GM12878 (cell line): ENCODE measurements at regions not wholly inside any gene's neighbourhood (a gene's known extent, or its start where the extent isn't known, plus 50 kb on each side); places are given as distances from the start of the nearest gene placed in this dataset.

ENCODE experiments used
- ATAC-seq: fragments of 200-7000 bp; cut with Tn5 transposase; 3 replicates; pipeline ENCODE4 v1.9.1; 2020; ENCODE audit warnings: mild to moderate bottlenecking, moderate library complexity
- BruUV-seq: library from RNA; stranded (reverse); fragments of 400-500 nt; replicated peaks from 2 replicates; lab custom pipeline; 2021; lab: Mats Ljungman, UMichigan
- CTCF ChIA-PET: fragments of 300-600 bp; sonication (Branson Sonifier 250); formaldehyde crosslinking; extraction: SDS; loops from one replicate; lab custom pipeline; 2021; ENCODE audit warnings: inconsistent platforms; lab: Yijun Ruan, JAX
- POLR2A ChIA-PET: fragments of 350-600 bp; formaldehyde crosslinking; extraction: SDS; loops from one replicate; lab custom pipeline; 2021; ENCODE audit warnings: inconsistent platforms; lab: Charles Lee
- RAD21 ChIA-PET: fragments of 300-600 bp; sonication (Branson Sonifier 250); formaldehyde crosslinking; loops from one replicate; lab custom pipeline; 2023; ENCODE audit warnings: antibody characterized with exemption; ENCODE audit not compliant: unreplicated experiment; lab: Charles Lee
- SMC1A ChIA-PET: fragments of 300-600 bp; sonication (Branson Sonifier 250); formaldehyde crosslinking; loops from one replicate; lab custom pipeline; 2023; ENCODE audit not compliant: unreplicated experiment, uncharacterized antibody; lab: Charles Lee
- DNase-seq: peaks from one replicate; pipeline ENCODE4 v3.0.0-alpha.2; 2011; ENCODE audit warnings: low read depth, low spot score
- FAIRE-seq: peaks from 3 replicates; lab custom pipeline; 2011; peaks lifted over from hg19 to GRCh38; lab: Jason Lieb, UNC
- H2AFZ ChIP-seq: 2 replicates; pipeline ENCODE4 v1.6.0; 2011; ENCODE audit warnings: low read depth, low read length, control low read depth; ENCODE audit not compliant: control insufficient read depth
- H3K27ac ChIP-seq: 2 replicates; pipeline ENCODE4 v1.5.1; 2011; ENCODE audit warnings: control low read depth; ENCODE audit not compliant: control insufficient read depth, insufficient read depth
- H3K27me3 ChIP-seq, 2 experiments: replicated peaks in 1 of 2; 2 replicates each; pipeline versions ENCODE4 v1.6.0 to v1.6.1; 2011; ENCODE audit warnings: low read length in 1 of 2; ENCODE audit not compliant: control insufficient read depth in 2 of 2, insufficient read depth in 2 of 2
- H3K36me3 ChIP-seq, 2 experiments: 2 replicates each; pipeline ENCODE4 v1.5.1; 2011; ENCODE audit warnings: low read length in 1 of 2; ENCODE audit not compliant: control insufficient read depth in 2 of 2, insufficient read depth in 2 of 2
- H3K4me1 ChIP-seq: 2 replicates; pipeline ENCODE4 v1.6.1; 2011; ENCODE audit warnings: mild to moderate bottlenecking, low read length, moderate library complexity, mixed read lengths; ENCODE audit not compliant: control insufficient read depth, insufficient read depth
- H3K4me2 ChIP-seq: 2 replicates; pipeline ENCODE4 v1.6.0; 2011; ENCODE audit warnings: control low read depth; ENCODE audit not compliant: control insufficient read depth, insufficient read depth
- H3K4me3 ChIP-seq: fragments of 200-600 bp; sonication (generic); 2 replicates; pipeline ENCODE4 v1.5.1; 2016
- H3K79me2 ChIP-seq: 2 replicates; pipeline ENCODE4 v1.6.0; 2011; ENCODE audit warnings: low read length; ENCODE audit not compliant: control insufficient read depth, insufficient read depth
- H3K9ac ChIP-seq: 2 replicates; pipeline ENCODE4 v1.8.0; 2011; ENCODE audit warnings: low read length, control low read depth, mixed read lengths; ENCODE audit not compliant: control insufficient read depth, insufficient read depth
- H3K9me3 ChIP-seq: replicated peaks from 3 replicates; pipeline ENCODE4 v1.5.1; 2011; ENCODE audit warnings: mild to moderate bottlenecking, low read length; ENCODE audit not compliant: control insufficient read depth, insufficient read depth
- H4K20me1 ChIP-seq: 2 replicates; pipeline ENCODE4 v1.6.0; 2011; ENCODE audit not compliant: control insufficient read depth, insufficient read depth
- CEBPB ChIP-seq, 2 experiments: fragments of 150-350 bp in 1 of 2; IDR thresholded peaks; 2 replicates each; pipeline ENCODE4 v1.6.1; 2012 to 2014; ENCODE audit warnings: low read depth in 2 of 2, low read length in 2 of 2, borderline replicate concordance in 1 of 2, inconsistent platforms in 1 of 2
- EGR1 ChIP-seq, 2 experiments: IDR thresholded peaks; 1 replicate in 1 of 2; 2 replicates in 1 of 2; pipeline ENCODE4 v1.6.1; 2011 to 2012; ENCODE audit warnings: low read depth in 2 of 2, low read length in 2 of 2, borderline replicate concordance in 1 of 2, mild to moderate bottlenecking in 1 of 2, moderate library complexity in 1 of 2
- JUNB ChIP-seq: IDR thresholded peaks from 2 replicates; pipeline ENCODE4 v1.6.1; 2016; ENCODE audit warnings: antibody characterized with exemption, mild to moderate bottlenecking
- KAT2A ChIP-seq: conservative IDR thresholded peaks from 2 replicates; pipeline ENCODE4 v1.6.1; 2011; ENCODE audit warnings: low read depth, low read length; ENCODE audit not compliant: control insufficient read depth
- KLF5 ChIP-seq: fragments of 450-650 bp; IDR thresholded peaks from 2 replicates; pipeline ENCODE4 v1.6.1; 2014; ENCODE audit warnings: mild to moderate bottlenecking; ENCODE audit not compliant: partially characterized antibody
- MEF2A ChIP-seq: IDR thresholded peaks from 2 replicates; pipeline ENCODE4 v1.6.1; 2011; ENCODE audit warnings: low read depth, mild to moderate bottlenecking, low read length, moderate library complexity; ENCODE audit not compliant: insufficient read depth
- MEF2B ChIP-seq: fragments of 450-650 bp; IDR thresholded peaks from 2 replicates; pipeline ENCODE4 v1.6.1; 2018; ENCODE audit warnings: mild to moderate bottlenecking, moderate library complexity; ENCODE audit not compliant: partially characterized antibody, poor library complexity, severe bottlenecking
- SPI1 ChIP-seq: IDR thresholded peaks from 2 replicates; pipeline ENCODE4 v1.6.1; 2011; ENCODE audit warnings: low read depth, mild to moderate bottlenecking, low read length, moderate library complexity, borderline replicate concordance; ENCODE audit not compliant: insufficient read depth
- SUPT20H ChIP-seq: IDR thresholded peaks from 2 replicates; pipeline ENCODE4 v1.6.1; 2011; ENCODE audit warnings: low read depth, mild to moderate bottlenecking, low read length, moderate library complexity, borderline replicate concordance; ENCODE audit not compliant: control insufficient read depth
- WRNIP1 ChIP-seq: IDR thresholded peaks from 2 replicates; pipeline ENCODE4 v1.6.1; 2011; ENCODE audit warnings: low read depth, low read length, improper control_type of control experiment, borderline replicate concordance
- YY1 ChIP-seq: IDR thresholded peaks from 2 replicates; pipeline ENCODE4 v1.6.1; 2011; ENCODE audit warnings: low read depth, mild to moderate bottlenecking, low read length
- WGBS: methylation state at CpG from one replicate; pipeline ENCODE4 v1.1.6; 2016; ENCODE audit warnings: low lambda C conversion rate; ENCODE audit not compliant: insufficient replicate concordance, insufficient coverage; ENCODE audit errors: missing lambda C conversion rate; 5-methylcytosine and 5-hydroxymethylcytosine counted together
- in situ Hi-C: fragments of 300-500 bp; cut with MboI; formaldehyde crosslinking; loops from 9 replicates; pipeline ENCODE4 v1.14.3; 2018; ENCODE audit warnings: mixed read lengths
- intact Hi-C: fragments of 100-400 bp; cut with micrococcal nuclease; formaldehyde crosslinking; loops from one replicate; pipeline ENCODE4 v1.14.2; 2022; ENCODE audit not compliant: unreplicated experiment

DNA sequence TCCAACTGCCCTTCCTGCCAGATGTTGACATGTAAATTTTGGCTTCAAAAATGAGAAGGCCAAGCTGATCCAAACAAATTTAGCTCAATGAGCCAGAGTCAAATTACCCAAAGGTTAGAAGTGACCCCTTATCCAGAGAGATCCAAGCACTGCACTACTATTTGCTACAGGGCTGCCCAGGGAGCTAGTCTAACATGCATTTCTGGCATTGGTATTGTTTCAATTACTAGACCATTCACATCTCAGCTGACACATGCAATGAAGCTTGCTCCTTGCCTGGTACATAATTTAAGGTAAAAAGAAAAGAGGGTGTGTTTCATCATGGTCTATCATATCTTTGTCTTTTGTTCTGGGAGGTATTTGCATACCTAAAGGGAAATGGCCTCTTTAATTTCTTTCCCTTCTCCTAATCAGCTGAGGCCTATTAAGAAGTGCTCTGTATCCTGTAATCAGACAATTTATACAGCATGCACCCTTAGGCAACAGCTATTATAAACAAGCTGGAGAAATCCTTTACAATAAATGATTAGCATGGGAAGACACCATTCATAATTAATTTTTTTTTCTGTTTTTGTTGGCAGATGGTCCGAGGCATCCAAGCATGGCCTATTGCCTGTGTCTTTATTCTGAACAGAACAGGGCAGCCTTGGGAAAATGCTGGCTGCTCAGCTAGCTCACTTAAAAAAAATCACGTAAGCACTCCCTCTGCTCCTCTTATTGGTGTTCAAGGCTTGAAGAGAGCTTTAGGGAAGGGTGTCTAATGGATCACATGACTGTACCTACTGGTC, 161.5 kb upstream of the SALL1 start:
- DNase-seq, result no peak
- in situ Hi-C loops, result no loop called here
- H3K9ac ChIP-seq, result no peak overlapping the region
- TF ChIP-seq JUNB, result no peak
- TF ChIP-seq KAT2A, result no peak
- no peak for TF ChIP-seq WRNIP1
- TF ChIP-seq MEF2B, result no peak
- no peak for TF ChIP-seq KLF5
- TF ChIP-seq EGR1 (IDR thresholded peaks at IDR 0.05; ENCODE audit: borderline replicate concordance in 1 of 2, low read depth in 2 of 2, low read length in 2 of 2), result no peak
- TF ChIP-seq SUPT20H, result no peak
- TF ChIP-seq SPI1, result no peak
- TF ChIP-seq MEF2A, result no peak
- TF ChIP-seq CEBPB (IDR thresholded peaks at IDR 0.05; ENCODE audit: borderline replicate concordance in 1 of 2, low read depth in 2 of 2, low read length in 2 of 2), result no peak
- TF ChIP-seq YY1, result no peak
- TF ChIP-seq, all 136 proteins: peak for 0
- no peak overlapping the region for H3K4me2 ChIP-seq
- CTCF ChIA-PET, result no interaction called here
- SMC1A ChIA-PET, result no interaction called here
- no peak for FAIRE-seq
- RAD21 ChIA-PET, result no interaction called here
- H3K4me1 ChIP-seq, result no peaks in the 10 kb centered on the region
- POLR2A ChIA-PET, result no interaction called here
- intact Hi-C loops, result no loop called here
- H3K27me3 ChIP-seq, result no peaks in the 10 kb centered on the region
- no peaks in the 10 kb centered on the region for H3K9me3 ChIP-seq
- no peak overlapping the region for H3K27ac ChIP-seq
- no peaks in the 10 kb centered on the region for H4K20me1 ChIP-seq
- no peaks in the 10 kb centered on the region for H3K36me3 ChIP-seq
- H3K4me3 ChIP-seq, result no peak overlapping the region
- BruUV-seq, result no TSS peak
- H3K79me2 ChIP-seq, result no peaks in the 10 kb centered on the region
- WGBS, result 5% methylated on average over 2 of the region's 2 CpGs
- no peak for ATAC-seq
- H2AFZ ChIP-seq, result no peak overlapping the region
